HCT116 (cell line): ENCODE measurements at regions not wholly inside any gene's neighbourhood (a gene's known extent, or its start where the extent isn't known, plus 50 kb on each side); places are given as distances from the start of the nearest gene placed in this dataset.

ENCODE experiments used
- ATAC-seq: fragments of 200-7000 bp; cut with Tn5 transposase; 2 replicates; pipeline ENCODE4 v1.9.1; 2020; ENCODE audit warnings: mild to moderate bottlenecking, moderate library complexity
- BruUV-seq: library from RNA; stranded (reverse); fragments of 400-500 nt; replicated peaks from 2 replicates; lab custom pipeline; 2021; lab: Mats Ljungman, UMichigan
- CTCF ChIA-PET: fragments of 300-600 bp; sonication (Branson Sonifier 250); formaldehyde crosslinking; loops from one replicate; lab custom pipeline; 2021; ENCODE audit warnings: antibody characterized with exemption; lab: Charles Lee
- POLR2A ChIA-PET: fragments of 300-600, 350-600 bp; sonication (Branson Sonifier 250); formaldehyde crosslinking; loops from one replicate; lab custom pipeline; 2021; ENCODE audit warnings: antibody characterized with exemption; lab: Charles Lee
- RAD21 ChIA-PET, 2 experiments: fragments of 300-600 bp; sonication (Branson Sonifier 250); formaldehyde crosslinking; loops; one replicate each; lab custom pipeline; 2023; ENCODE audit warnings: low total read pairs in 2 of 2; ENCODE audit not compliant: uncharacterized antibody in 2 of 2, unreplicated experiment in 2 of 2, low non-redundant PET in 1 of 2; lab: Charles Lee
- DNase-seq: peaks from one replicate; pipeline ENCODE4 v3.0.0-alpha.2; 2010; ENCODE audit warnings: low read depth, low spot score
- H2AFZ ChIP-seq: fragments of 200-600 bp; shearing (Covaris generic), sonication (generic); 2 replicates; pipeline ENCODE4 v1.6.1; 2017; ENCODE audit warnings: low read depth, mixed run types, mixed read lengths, antibody characterized with exemption, low read length; ENCODE audit not compliant: poor library complexity, severe bottlenecking
- H3K27ac ChIP-seq: 2 replicates; pipeline ENCODE4 v1.5.1; 2012; ENCODE audit warnings: low read depth, low read length
- H3K27me3 ChIP-seq: fragments of 200-600 bp; sonication (generic); 2 replicates; pipeline ENCODE4 v1.6.1; 2016; ENCODE audit warnings: mixed run types, low read length, mixed read lengths; ENCODE audit not compliant: insufficient read depth
- H3K36me3 ChIP-seq, 2 experiments: fragments of 200-500 bp in 1 of 2; fragments of 200-600 bp in 1 of 2; sonication (Bioruptor generic) in 1 of 2; sonication (generic) in 1 of 2; 2 replicates each; pipeline versions ENCODE4 v1.5.1 to v1.6.1; 2014 to 2016; ENCODE audit warnings: low read length in 2 of 2, inconsistent platforms in 1 of 2, mixed read lengths in 1 of 2, mixed run types in 1 of 2; ENCODE audit not compliant: insufficient read depth in 2 of 2, control insufficient read depth in 1 of 2
- H3K4me1 ChIP-seq, 2 experiments: fragments of 200-600 bp in 1 of 2; sonication (generic) in 1 of 2; 2 replicates each; pipeline versions ENCODE4 v1.5.1 to v1.6.1; 2012 to 2017; ENCODE audit warnings: low read length in 2 of 2, inconsistent platforms in 1 of 2, mild to moderate bottlenecking in 1 of 2, mixed read lengths in 1 of 2, mixed run types in 1 of 2, moderate library complexity in 1 of 2; ENCODE audit not compliant: insufficient read depth in 2 of 2, control insufficient read depth in 1 of 2
- H3K4me2 ChIP-seq: fragments of 200-600 bp; sonication (generic); 2 replicates; pipeline ENCODE4 v1.6.1; 2017; ENCODE audit warnings: mixed run types, low read length, mixed read lengths
- H3K4me3 ChIP-seq, 2 experiments: fragments of 200-600 bp in 1 of 2; sonication (generic) in 1 of 2; replicated peaks in 1 of 2; 2 replicates each; pipeline ENCODE4 v1.5.1; 2011 to 2016; ENCODE audit warnings: low read length in 2 of 2, control low read depth in 1 of 2, low read depth in 1 of 2, mild to moderate bottlenecking in 1 of 2, mixed read lengths in 1 of 2, mixed run types in 1 of 2
- H3K79me2 ChIP-seq: fragments of 200-600 bp; sonication (generic); 2 replicates; pipeline ENCODE4 v1.6.1; 2017; ENCODE audit warnings: mild to moderate bottlenecking, mixed run types, low read length, moderate library complexity, mixed read lengths; ENCODE audit not compliant: insufficient read depth
- H3K9ac ChIP-seq: fragments of 200-600 bp; sonication (generic); 2 replicates; pipeline ENCODE4 v1.6.1; 2016; ENCODE audit warnings: low read length, mixed read lengths
- H3K9me2 ChIP-seq: fragments of 200-600 bp; sonication (generic), shearing (Covaris generic); 2 replicates; pipeline ENCODE4 v1.6.1; 2017; ENCODE audit warnings: mixed run types, mild to moderate bottlenecking, moderate library complexity; ENCODE audit not compliant: insufficient read depth
- H3K9me3 ChIP-seq, 2 experiments: fragments of 200-500 bp in 1 of 2; fragments of 200-600 bp in 1 of 2; sonication (Bioruptor generic) in 1 of 2; sonication (generic) in 1 of 2; 2 replicates each; pipeline ENCODE4 v1.6.1; 2014 to 2017; ENCODE audit warnings: low read length in 2 of 2, mixed read lengths in 2 of 2, inconsistent platforms in 1 of 2, low read depth in 1 of 2, mild to moderate bottlenecking in 1 of 2, mixed run types in 1 of 2, moderate library complexity in 1 of 2; ENCODE audit not compliant: control insufficient read depth in 1 of 2, insufficient read depth in 1 of 2
- H4K20me1 ChIP-seq: fragments of 200-600 bp; sonication (generic), shearing (Covaris generic); 2 replicates; pipeline ENCODE4 v1.6.1; 2017; ENCODE audit warnings: mixed run types, mild to moderate bottlenecking, moderate library complexity; ENCODE audit not compliant: insufficient read depth
- CBX3 ChIP-seq: IDR thresholded peaks from 2 replicates; pipeline ENCODE4 v1.6.1; 2012; ENCODE audit warnings: low read depth
- CTCF ChIP-seq, 3 experiments: fragments of 200-600 bp in 1 of 3; sonication (generic) in 1 of 3; IDR thresholded peaks in 2 of 3; conservative IDR thresholded peaks in 1 of 3; 2 replicates each; pipeline ENCODE4 v1.5.1; 2012 to 2017; ENCODE audit warnings: low read depth in 2 of 3, low read length in 2 of 3, antibody characterized with exemption in 1 of 3, borderline replicate concordance in 1 of 3, control low read depth in 1 of 3, mild to moderate bottlenecking in 1 of 3, mixed read lengths in 1 of 3, mixed run types in 1 of 3, moderate library complexity in 1 of 3; ENCODE audit not compliant: insufficient read depth in 1 of 3
- EGR1 ChIP-seq: IDR thresholded peaks from 2 replicates; pipeline ENCODE4 v1.6.1; 2012; ENCODE audit warnings: low read depth
- EZH2 ChIP-seq: fragments of 200-600 bp; sonication (generic); IDR thresholded peaks from 2 replicates; pipeline ENCODE4 v1.6.1; 2017; ENCODE audit warnings: antibody characterized with exemption, mixed run types
- EZH2phosphoT487 ChIP-seq: fragments of 200-600 bp; IDR thresholded peaks from 2 replicates; pipeline ENCODE4 v1.6.1; 2018; ENCODE audit warnings: antibody characterized with exemption, borderline replicate concordance
- FOSL1 ChIP-seq: IDR thresholded peaks from 2 replicates; pipeline ENCODE4 v1.6.1; 2012; ENCODE audit warnings: low read depth
- JUND ChIP-seq: IDR thresholded peaks from 2 replicates; pipeline ENCODE4 v1.6.1; 2012
- RAD21 ChIP-seq: IDR thresholded peaks from 2 replicates; pipeline ENCODE4 v1.6.1; 2012; ENCODE audit warnings: low read depth, mild to moderate bottlenecking
- SIN3A ChIP-seq: IDR thresholded peaks from 2 replicates; pipeline ENCODE4 v1.6.1; 2012; ENCODE audit warnings: low read depth
- SP1 ChIP-seq: IDR thresholded peaks from 2 replicates; pipeline ENCODE4 v1.6.1; 2012; ENCODE audit warnings: low read depth
- SRF ChIP-seq: IDR thresholded peaks from 2 replicates; pipeline ENCODE4 v1.6.1; 2012; ENCODE audit warnings: low read depth
- YY1 ChIP-seq: IDR thresholded peaks from 2 replicates; pipeline ENCODE4 v1.6.1; 2011; ENCODE audit warnings: low read length, low read depth, moderate library complexity, mild to moderate bottlenecking; ENCODE audit not compliant: insufficient replicate concordance; ENCODE audit errors: extremely low read depth
- ZFX ChIP-seq: fragments of 450-650 bp; IDR thresholded peaks from 2 replicates; pipeline ENCODE4 v1.6.1; 2017
- ZNF274 ChIP-seq: fragments of 200-500 bp; sonication (Bioruptor generic); IDR thresholded peaks from 2 replicates; pipeline ENCODE4 v1.6.1; 2014; ENCODE audit warnings: mild to moderate bottlenecking, low read depth, low read length, inconsistent platforms
- intact Hi-C: fragments of 100-400 bp; cut with micrococcal nuclease; formaldehyde crosslinking; loops from 2 replicates; pipeline ENCODE4 v1.10.0; 2022
- TF ChIP-seq, protein P1 (sequence below): IDR thresholded peaks from 2 replicates; pipeline ENCODE4 v1.6.1; 2011; ENCODE audit warnings: mild to moderate bottlenecking, low read length, moderate library complexity; ENCODE audit not compliant: insufficient replicate concordance; ENCODE audit errors: extremely low read depth
- TF ChIP-seq, protein P2 (sequence below): IDR thresholded peaks from 2 replicates; pipeline ENCODE4 v1.6.1; 2012

- no peak overlapping the region for H3K9ac ChIP-seq
- H3K4me3 ChIP-seq, result no peak overlapping the region
- H3K79me2 ChIP-seq, result no peaks in the 10 kb centered on the region
- no peak for ATAC-seq
- DNase-seq, result no peak
- H3K27ac ChIP-seq, result no peak overlapping the region
- POLR2A ChIA-PET, result no interaction called here
- H2AFZ ChIP-seq, result no peak overlapping the region
- no peaks in the 10 kb centered on the region for H3K9me3 ChIP-seq
- intact Hi-C loops, result no loop called here
- H3K4me1 ChIP-seq, result no peaks in the 10 kb centered on the region
- no peaks in the 10 kb centered on the region for H3K36me3 ChIP-seq
- no peaks in the 10 kb centered on the region for H3K9me2 ChIP-seq
- no peaks in the 10 kb centered on the region for H4K20me1 ChIP-seq
- TF ChIP-seq RAD21 (no peak), JUND (no peak), YY1 (no peak)
- TF ChIP-seq, protein P1, sequence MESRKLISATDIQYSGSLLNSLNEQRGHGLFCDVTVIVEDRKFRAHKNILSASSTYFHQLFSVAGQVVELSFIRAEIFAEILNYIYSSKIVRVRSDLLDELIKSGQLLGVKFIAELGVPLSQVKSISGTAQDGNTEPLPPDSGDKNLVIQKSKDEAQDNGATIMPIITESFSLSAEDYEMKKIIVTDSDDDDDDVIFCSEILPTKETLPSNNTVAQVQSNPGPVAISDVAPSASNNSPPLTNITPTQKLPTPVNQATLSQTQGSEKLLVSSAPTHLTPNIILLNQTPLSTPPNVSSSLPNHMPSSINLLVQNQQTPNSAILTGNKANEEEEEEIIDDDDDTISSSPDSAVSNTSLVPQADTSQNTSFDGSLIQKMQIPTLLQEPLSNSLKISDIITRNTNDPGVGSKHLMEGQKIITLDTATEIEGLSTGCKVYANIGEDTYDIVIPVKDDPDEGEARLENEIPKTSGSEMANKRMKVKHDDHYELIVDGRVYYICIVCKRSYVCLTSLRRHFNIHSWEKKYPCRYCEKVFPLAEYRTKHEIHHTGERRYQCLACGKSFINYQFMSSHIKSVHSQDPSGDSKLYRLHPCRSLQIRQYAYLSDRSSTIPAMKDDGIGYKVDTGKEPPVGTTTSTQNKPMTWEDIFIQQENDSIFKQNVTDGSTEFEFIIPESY, result no peak
- RAD21 ChIA-PET, result no interaction called here
- CTCF ChIA-PET, result no interaction called here
- BruUV-seq, result no TSS peak
- H3K4me2 ChIP-seq, result no peak overlapping the region
- H3K27me3 ChIP-seq, result no peaks in the 10 kb centered on the region
These were observed 937.9 kb upstream of the LRRTM1 start for GRCh38 chr2:81242501-81242900.

DNA sequence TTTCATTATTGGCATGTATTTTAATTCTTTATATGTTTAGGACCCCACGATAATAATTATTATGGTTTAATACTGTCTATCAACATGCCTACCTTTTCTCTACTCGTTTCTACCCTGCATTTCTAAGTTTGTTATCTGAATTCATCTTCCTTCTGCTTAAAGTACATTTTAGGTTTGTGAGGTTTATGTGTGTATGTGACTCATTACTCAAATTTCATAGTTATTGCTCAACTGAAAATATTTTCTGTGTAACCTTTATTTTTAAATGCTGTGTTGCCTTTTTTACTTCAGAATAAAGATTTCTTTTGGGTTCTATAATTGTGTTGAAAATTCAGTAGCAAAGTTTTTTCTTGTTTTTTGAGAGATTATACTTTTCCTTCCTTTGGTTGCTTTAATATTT, 933.9 kb upstream of the LRRTM1 start:
- no TSS peak for BruUV-seq
- Histone ChIP-seq H3K27ac (no peak overlapping the region), H3K4me2 (no peak overlapping the region), H3K27me3 (no peaks in the 10 kb centered on the region), H2AFZ (peak overlapping the region; percentile 51), H3K9me3 (no peaks in the 10 kb centered on the region), H3K36me3 (no peaks in the 10 kb centered on the region), H3K4me3 (no peak overlapping the region), H3K9ac (no peak overlapping the region), H3K79me2 (no peaks in the 10 kb centered on the region), H4K20me1 (no peaks in the 10 kb centered on the region), H3K9me2 (no peaks in the 10 kb centered on the region), H3K4me1 (no peaks in the 10 kb centered on the region)
- ChIA-PET CTCF (no interaction called here), POLR2A (no interaction called here), RAD21 (no interaction called here)
- intact Hi-C loops, result no loop called here
- no peak for TF ChIP-seq ZNF274
- TF ChIP-seq SIN3A, result no peak
- TF ChIP-seq YY1, result no peak
- no peak for TF ChIP-seq SP1
- TF ChIP-seq CBX3, result no peak
- TF ChIP-seq RAD21, result no peak
- TF ChIP-seq JUND, result no peak
- no peak for TF ChIP-seq SRF
- no peak for TF ChIP-seq EZH2
- TF ChIP-seq, protein P2, sequence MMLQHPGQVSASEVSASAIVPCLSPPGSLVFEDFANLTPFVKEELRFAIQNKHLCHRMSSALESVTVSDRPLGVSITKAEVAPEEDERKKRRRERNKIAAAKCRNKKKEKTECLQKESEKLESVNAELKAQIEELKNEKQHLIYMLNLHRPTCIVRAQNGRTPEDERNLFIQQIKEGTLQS, result no peak
- no peak for TF ChIP-seq EZH2phosphoT487
- TF ChIP-seq FOSL1, result no peak
- TF ChIP-seq CTCF (IDR thresholded peaks at IDR 0.05 in 2 of 3, conservative IDR thresholded peaks at IDR 0.05 in 1 of 3; ENCODE audit: borderline replicate concordance in 1 of 3, insufficient read depth in 1 of 3, low read depth in 2 of 3, low read length in 2 of 3), result no peak
- TF ChIP-seq EGR1, result no peak
- TF ChIP-seq ZFX, result no peak
- ATAC-seq (no peak), DNase-seq (no peak)
